ENCODE measurements at regions not wholly inside any gene's neighbourhood (a gene's known extent, or its start where the extent isn't known, plus 50 kb on each side); places are given as distances from the start of the nearest gene placed in this dataset.

DNA sequence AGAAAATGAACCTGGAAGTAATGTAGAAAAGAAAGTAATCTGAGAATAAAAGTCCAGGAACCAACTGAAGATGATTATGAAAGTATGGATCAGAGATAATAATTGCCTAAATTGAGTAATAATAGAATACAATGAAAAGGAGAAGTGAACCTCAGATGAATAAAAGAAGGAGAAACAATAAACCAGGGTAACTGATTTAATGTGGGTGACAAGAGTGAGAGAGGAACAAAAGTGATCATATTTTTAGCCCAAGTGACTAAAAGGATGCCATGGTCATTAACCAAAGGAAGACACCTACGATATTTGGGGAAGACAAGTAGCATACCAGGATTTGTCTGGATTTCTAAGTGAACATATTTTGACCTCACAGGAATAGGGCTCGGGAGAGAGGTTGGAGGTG is 600.6 kb downstream of the RNF144A start:
- no peak overlapping the region for H3K4me3 ChIP-seq
- no peak overlapping the region for H3K27ac ChIP-seq (replicated peaks in 1 of 4)
- DNase-seq (ENCODE audit: extremely low spot score), result no peak
- no peaks in the 10 kb centered on the region for H3K4me1 ChIP-seq
- WGBS, result 81% methylated on average over 2 of the region's 2 CpGs
- no peak for TF ChIP-seq CTCF (IDR thresholded peaks at IDR 0.05)
- TF ChIP-seq POLR2A (IDR thresholded peaks at IDR 0.05; ENCODE audit: low read depth), result no peak
- no peak for TF ChIP-seq POLR2AphosphoS5 (IDR thresholded peaks at IDR 0.05)
- TF ChIP-seq EP300 (IDR thresholded peaks at IDR 0.05), result no peak
- no peaks in the 10 kb centered on the region for H3K27me3 ChIP-seq
- H3K9me3 ChIP-seq, result no peaks in the 10 kb centered on the region
- intact Hi-C loops (cut with DNase I), result no loop called here
- no peaks in the 10 kb centered on the region for H3K36me3 ChIP-seq

- 59% methylated on average over 12 of the region's 12 CpGs for WGBS
- TF ChIP-seq POLR2A (IDR thresholded peaks at IDR 0.05; ENCODE audit: low read depth) (no peak), POLR2AphosphoS5 (IDR thresholded peaks at IDR 0.05) (no peak), EP300 (IDR thresholded peaks at IDR 0.05) (no peak), CTCF (IDR thresholded peaks at IDR 0.05) (no peak)
Observed at GRCh38 chr2:7523481-7524120, 606.4 kb downstream of the RNF144A start.

GRCh38 chr2:7524195-7524594 is 607.0 kb downstream of the RNF144A start:
- 91% methylated on average over 3 of the region's 3 CpGs for WGBS
- H3K36me3 ChIP-seq, result no peaks in the 10 kb centered on the region
- H3K4me1 ChIP-seq, result no peaks in the 10 kb centered on the region
- DNase-seq (ENCODE audit: extremely low spot score), result no peak
- peaks cover 0 to 8% (median 0%) of the 10 kb centered on the region in 4 donors for H3K9me3 ChIP-seq
- no peak overlapping the region for H3K4me3 ChIP-seq
- no peak overlapping the region for H3K27ac ChIP-seq (replicated peaks in 1 of 4)
- no peak for TF ChIP-seq EP300 (IDR thresholded peaks at IDR 0.05)
- intact Hi-C loops (cut with DNase I), result no loop called here
- no peaks in the 10 kb centered on the region for H3K27me3 ChIP-seq

More at GRCh38 chr2:7523481-7524120, 606.4 kb downstream of the RNF144A start:
- intact Hi-C loops (cut with DNase I), result no loop called here
- H3K36me3 ChIP-seq, result no peaks in the 10 kb centered on the region
- peaks cover 0 to 7% (median 0%) of the 10 kb centered on the region in 4 donors for H3K9me3 ChIP-seq
- no peak for DNase-seq (ENCODE audit: extremely low spot score)
- H3K4me3 ChIP-seq, result no peak overlapping the region
- H3K4me1 ChIP-seq, result no peaks in the 10 kb centered on the region
- no peaks in the 10 kb centered on the region for H3K27me3 ChIP-seq
- H3K27ac ChIP-seq (replicated peaks in 1 of 4), result no peak overlapping the region

- no peaks in the 10 kb centered on the region for H3K27me3 ChIP-seq
- H3K4me3 ChIP-seq, result no peak overlapping the region
- no peak for DNase-seq (ENCODE audit: extremely low spot score)
- WGBS, result 81% methylated on average over 1 of the region's 1 CpG
- H3K36me3 ChIP-seq, result no peaks in the 10 kb centered on the region
- intact Hi-C loops (cut with DNase I), result no loop called here
- TF ChIP-seq POLR2A (IDR thresholded peaks at IDR 0.05; ENCODE audit: low read depth) (no peak), CTCF (IDR thresholded peaks at IDR 0.05) (no peak), EP300 (IDR thresholded peaks at IDR 0.05) (no peak), POLR2AphosphoS5 (IDR thresholded peaks at IDR 0.05) (no peak)
- H3K27ac ChIP-seq (replicated peaks in 1 of 4), result no peak overlapping the region
- peaks cover 0 to 14% (median under 1%) of the 10 kb centered on the region in 4 donors for H3K9me3 ChIP-seq
- H3K4me1 ChIP-seq, result no peaks in the 10 kb centered on the region
Observed at GRCh38 chr2:7525746-7526145, 608.5 kb downstream of the RNF144A start.

GRCh38 chr2:7527165-7527722 is 610.0 kb downstream of the RNF144A start:
- 82% methylated on average over 3 of the region's 3 CpGs for WGBS
- no peak overlapping the region for H3K27ac ChIP-seq (replicated peaks in 1 of 4)
- H3K4me1 ChIP-seq, result no peaks in the 10 kb centered on the region
- H3K9me3 ChIP-seq, result peaks cover 0 to 22% (median 6%) of the 10 kb centered on the region in 4 donors
- no peak for DNase-seq (ENCODE audit: extremely low spot score)
- no peaks in the 10 kb centered on the region for H3K27me3 ChIP-seq
- no peak for TF ChIP-seq EP300 (IDR thresholded peaks at IDR 0.05)
- TF ChIP-seq CTCF (IDR thresholded peaks at IDR 0.05), result no peak
- no peak for TF ChIP-seq POLR2AphosphoS5 (IDR thresholded peaks at IDR 0.05)
- TF ChIP-seq POLR2A (IDR thresholded peaks at IDR 0.05; ENCODE audit: low read depth), result no peak
- intact Hi-C loops (cut with DNase I), result no loop called here
- no peak overlapping the region for H3K4me3 ChIP-seq
- H3K36me3 ChIP-seq, result no peaks in the 10 kb centered on the region

Measured in esophagus muscularis mucosa (tissue), 4 donors.